ENCODE measurements at regions not wholly inside any gene's neighbourhood (a gene's known extent, or its start where the extent isn't known, plus 50 kb on each side); places are given as distances from the start of the nearest gene placed in this dataset.

DNA sequence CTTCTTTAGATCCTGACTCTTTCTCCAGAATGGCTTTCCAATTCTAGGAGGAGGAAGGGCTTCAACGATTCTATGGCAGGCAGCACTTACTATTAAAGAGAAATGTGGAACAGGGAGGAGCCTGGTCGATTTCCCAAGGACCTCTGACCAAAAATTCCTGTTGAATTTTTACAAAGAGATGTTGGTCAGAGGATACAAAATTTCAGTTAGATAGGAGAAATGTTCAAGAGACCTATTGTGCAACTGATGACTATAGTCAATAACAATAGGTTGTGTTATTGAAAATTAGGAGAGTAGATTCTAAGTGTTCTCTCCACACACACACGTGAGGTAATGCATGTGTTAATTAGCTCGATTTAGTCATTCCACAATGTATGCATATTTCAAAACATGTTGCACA is 130.1 kb upstream of the TNFAIP3 start:
- TF ChIP-seq, protein P1, sequence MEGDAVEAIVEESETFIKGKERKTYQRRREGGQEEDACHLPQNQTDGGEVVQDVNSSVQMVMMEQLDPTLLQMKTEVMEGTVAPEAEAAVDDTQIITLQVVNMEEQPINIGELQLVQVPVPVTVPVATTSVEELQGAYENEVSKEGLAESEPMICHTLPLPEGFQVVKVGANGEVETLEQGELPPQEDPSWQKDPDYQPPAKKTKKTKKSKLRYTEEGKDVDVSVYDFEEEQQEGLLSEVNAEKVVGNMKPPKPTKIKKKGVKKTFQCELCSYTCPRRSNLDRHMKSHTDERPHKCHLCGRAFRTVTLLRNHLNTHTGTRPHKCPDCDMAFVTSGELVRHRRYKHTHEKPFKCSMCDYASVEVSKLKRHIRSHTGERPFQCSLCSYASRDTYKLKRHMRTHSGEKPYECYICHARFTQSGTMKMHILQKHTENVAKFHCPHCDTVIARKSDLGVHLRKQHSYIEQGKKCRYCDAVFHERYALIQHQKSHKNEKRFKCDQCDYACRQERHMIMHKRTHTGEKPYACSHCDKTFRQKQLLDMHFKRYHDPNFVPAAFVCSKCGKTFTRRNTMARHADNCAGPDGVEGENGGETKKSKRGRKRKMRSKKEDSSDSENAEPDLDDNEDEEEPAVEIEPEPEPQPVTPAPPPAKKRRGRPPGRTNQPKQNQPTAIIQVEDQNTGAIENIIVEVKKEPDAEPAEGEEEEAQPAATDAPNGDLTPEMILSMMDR (IDR thresholded peaks at IDR 0.05 in 2 of 3, conservative IDR thresholded peaks at IDR 0.05 in 1 of 3; ENCODE audit: control insufficient read depth in 2 of 3, extremely low read depth in 1 of 3, insufficient read depth in 1 of 3, low read depth in 3 of 3, low read length in 3 of 3), result no peak
- TF ChIP-seq, protein P2, sequence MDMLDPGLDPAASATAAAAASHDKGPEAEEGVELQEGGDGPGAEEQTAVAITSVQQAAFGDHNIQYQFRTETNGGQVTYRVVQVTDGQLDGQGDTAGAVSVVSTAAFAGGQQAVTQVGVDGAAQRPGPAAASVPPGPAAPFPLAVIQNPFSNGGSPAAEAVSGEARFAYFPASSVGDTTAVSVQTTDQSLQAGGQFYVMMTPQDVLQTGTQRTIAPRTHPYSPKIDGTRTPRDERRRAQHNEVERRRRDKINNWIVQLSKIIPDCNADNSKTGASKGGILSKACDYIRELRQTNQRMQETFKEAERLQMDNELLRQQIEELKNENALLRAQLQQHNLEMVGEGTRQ (IDR thresholded peaks at IDR 0.05; ENCODE audit: borderline replicate concordance, low read depth, low read length), result no peak
- no peak for TF ChIP-seq EZH2 (IDR thresholded peaks at IDR 0.05; ENCODE audit: borderline replicate concordance, control insufficient read depth, low read depth, low read length)
- no peak for TF ChIP-seq EGR1 (IDR thresholded peaks at IDR 0.05; ENCODE audit: borderline replicate concordance in 1 of 2, low read depth in 2 of 2, low read length in 2 of 2)
- TF ChIP-seq CREM (IDR thresholded peaks at IDR 0.05; ENCODE audit: low read depth), result no peak
- TF ChIP-seq RBBP5 (conservative IDR thresholded peaks at IDR 0.05), result no peak
- TF ChIP-seq CREB1 (IDR thresholded peaks at IDR 0.05; ENCODE audit: low read depth), result no peak
- TF ChIP-seq JUNB (IDR thresholded peaks at IDR 0.05), result no peak
- no peak for TF ChIP-seq BACH1 (IDR thresholded peaks at IDR 0.05; ENCODE audit: borderline replicate concordance)
- TF ChIP-seq, protein P3, sequence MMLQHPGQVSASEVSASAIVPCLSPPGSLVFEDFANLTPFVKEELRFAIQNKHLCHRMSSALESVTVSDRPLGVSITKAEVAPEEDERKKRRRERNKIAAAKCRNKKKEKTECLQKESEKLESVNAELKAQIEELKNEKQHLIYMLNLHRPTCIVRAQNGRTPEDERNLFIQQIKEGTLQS (IDR thresholded peaks at IDR 0.05; ENCODE audit: borderline replicate concordance, extremely low read depth, low read depth, low read length), result no peak
- no peak for TF ChIP-seq RAD21 (IDR thresholded peaks at IDR 0.05; ENCODE audit: insufficient read depth, low read depth, low read length)
- TF ChIP-seq NRF1 (conservative IDR thresholded peaks at IDR 0.05; ENCODE audit: low read depth, low read length), result no peak
- no peak for TF ChIP-seq SPI1 (IDR thresholded peaks at IDR 0.05; ENCODE audit: borderline replicate concordance, insufficient read depth, low read depth, low read length)
- TF ChIP-seq PAX8 (IDR thresholded peaks at IDR 0.05), result no peak
